Caco-2 (cell line): ENCODE measurements at regions not wholly inside any gene's neighbourhood (a gene's known extent, or its start where the extent isn't known, plus 50 kb on each side); places are given as distances from the start of the nearest gene placed in this dataset.
A peak's percentile ranks its signal among the peaks of the same experiment; 100 is the strongest.

ENCODE experiments used
- BruUV-seq: library from RNA; stranded (reverse); fragments of 400-500 nt; replicated peaks from 2 replicates; lab custom pipeline; 2021; lab: Mats Ljungman, UMichigan
- CTCF ChIA-PET: fragments of 300-600 bp; sonication (Branson Sonifier 250); formaldehyde crosslinking; loops from one replicate; lab custom pipeline; 2022; ENCODE audit warnings: antibody characterized with exemption; lab: Charles Lee
- POLR2A ChIA-PET: fragments of 300-600 bp; sonication (Branson Sonifier 250); formaldehyde crosslinking; loops from one replicate; lab custom pipeline; 2022; ENCODE audit warnings: antibody characterized with exemption; lab: Charles Lee
- DNase-seq, 2 experiments: peaks; one replicate each; pipeline versions ENCODE4 v3.0.0 to v3.0.0-alpha.2; 2020 to 2022
- H3K27me3 ChIP-seq: replicated peaks from 2 replicates; pipeline ENCODE4 v1.6.0; 2011; ENCODE audit warnings: low read length; ENCODE audit not compliant: control insufficient read depth, insufficient read depth
- H3K36me3 ChIP-seq: 2 replicates; pipeline ENCODE4 v1.5.1; 2011; ENCODE audit warnings: low read length; ENCODE audit not compliant: control insufficient read depth, insufficient read depth
- H3K4me1 ChIP-seq: fragments of 250-450 bp; sonication (Bioruptor Pico); 2 replicates; pipeline ENCODE4 v1.5.1; 2020; ENCODE audit warnings: mild to moderate bottlenecking
- H3K4me3 ChIP-seq: 2 replicates; pipeline ENCODE4 v1.5.1; 2011; ENCODE audit warnings: low read depth, mild to moderate bottlenecking, control low read depth, low read length
- H3K9me3 ChIP-seq: fragments of 250-450 bp; sonication (Bioruptor Pico); 2 replicates; pipeline ENCODE4 v1.5.1; 2020; ENCODE audit warnings: mild to moderate bottlenecking, moderate library complexity
- H3K27ac Mint-ChIP-seq: one replicate; pipeline ENCODE4 v1.8.0; 2022; ENCODE audit warnings: mixed read lengths; ENCODE audit not compliant: unreplicated experiment
- H3K27me3 Mint-ChIP-seq: one replicate; pipeline ENCODE4 v1.8.0; 2022; ENCODE audit warnings: mixed read lengths; ENCODE audit not compliant: insufficient read depth, unreplicated experiment
- H3K36me3 Mint-ChIP-seq: one replicate; pipeline ENCODE4 v1.8.0; 2022; ENCODE audit warnings: mild to moderate bottlenecking, mixed read lengths; ENCODE audit not compliant: insufficient read depth, unreplicated experiment
- H3K4me1 Mint-ChIP-seq: one replicate; pipeline ENCODE4 v1.8.0; 2022; ENCODE audit warnings: low read depth, mixed read lengths; ENCODE audit not compliant: unreplicated experiment
- H3K4me3 Mint-ChIP-seq: one replicate; pipeline ENCODE4 v1.8.0; 2022; ENCODE audit warnings: mild to moderate bottlenecking, moderate library complexity, mixed read lengths; ENCODE audit not compliant: unreplicated experiment
- H3K9me3 Mint-ChIP-seq: one replicate; pipeline ENCODE4 v1.8.0; 2022; ENCODE audit warnings: mixed read lengths; ENCODE audit not compliant: unreplicated experiment
- CTCF ChIP-seq, 2 experiments: fragments of 200-600 bp in 1 of 2; IDR thresholded peaks; 1 replicate in 1 of 2; 2 replicates in 1 of 2; pipeline versions ENCODE4 v1.5.1 to v1.8.0; 2011 to 2022; ENCODE audit warnings: antibody characterized with exemption in 1 of 2, control low read depth in 1 of 2, inconsistent platforms in 1 of 2, low read depth in 1 of 2, low read length in 1 of 2, mild to moderate bottlenecking in 1 of 2, moderate library complexity in 1 of 2; ENCODE audit not compliant: insufficient read depth in 1 of 2, severe bottlenecking in 1 of 2, unreplicated experiment in 1 of 2
- intact Hi-C: fragments of 100-400 bp; cut with micrococcal nuclease; formaldehyde crosslinking; loops from one replicate; pipeline ENCODE4 v1.10.0; 2022; ENCODE audit not compliant: unreplicated experiment

DNA sequence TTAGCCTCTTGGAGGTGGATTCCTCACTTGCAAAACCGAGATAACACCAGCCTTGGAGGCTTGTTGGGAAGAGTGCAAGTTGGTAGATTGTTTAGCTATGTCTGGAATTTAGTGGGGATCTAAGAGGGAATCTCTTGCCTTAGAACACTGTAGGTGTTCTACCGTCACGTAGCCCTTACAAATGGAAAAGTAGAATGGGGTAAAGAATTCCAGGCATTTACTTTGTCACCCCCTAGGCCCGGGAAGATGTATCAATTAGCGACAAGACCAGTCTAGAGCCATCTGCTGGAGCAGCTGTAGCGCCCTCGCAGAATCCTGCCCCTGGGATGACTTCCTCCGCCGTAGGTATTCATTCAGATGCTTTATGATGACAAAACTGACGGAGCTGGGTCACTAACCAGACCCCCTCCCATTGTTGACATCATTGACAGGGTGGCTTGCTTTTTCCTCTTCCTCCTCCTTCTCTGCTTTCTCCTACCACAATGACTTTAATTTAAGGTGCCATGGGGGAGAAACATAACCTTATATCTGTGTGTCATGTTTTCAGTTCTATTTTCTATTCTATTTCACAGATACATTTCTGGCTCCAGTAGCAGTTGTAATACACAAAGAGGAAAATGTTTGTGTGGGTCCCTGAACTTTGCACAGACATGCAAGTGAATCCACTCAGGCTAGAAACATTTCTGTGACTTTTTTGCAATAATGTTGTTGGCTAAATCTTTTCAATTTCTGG is 262.6 kb upstream of the LYZL1 start:
- Histone ChIP-seq H3K27me3 (no peaks in the 10 kb centered on the region), H3K4me1 (peaks cover 41% of the 10 kb centered on the region), H3K36me3 (no peaks in the 10 kb centered on the region), H3K9me3 (no peaks in the 10 kb centered on the region), H3K4me3 (no peak overlapping the region)
- Mint-ChIP-seq H3K36me3 (no peaks in the 10 kb centered on the region), H3K4me1 (peaks cover 47% of the 10 kb centered on the region), H3K27me3 (no peaks in the 10 kb centered on the region), H3K9me3 (peaks cover 26% of the 10 kb centered on the region), H3K4me3 (no peak overlapping the region), H3K27ac (peak overlapping the region; percentile 3)
- ChIA-PET POLR2A (no interaction called here), CTCF (interaction anchor here (0.7 kb wide), 1 partner anchor 362 kb away, joined by 3 read pairs; no protein-coding TSS in a partner anchor)
- no TSS peak for BruUV-seq
- intact Hi-C loops = loop anchor here (10.0 kb wide), 1 partner anchor 79 kb away; no protein-coding TSS in a partner anchor
- peak; percentile 59 to 73 for DNase-seq
- no peak for TF ChIP-seq CTCF (IDR thresholded peaks at IDR 0.05; ENCODE audit: insufficient read depth in 1 of 2, low read depth in 1 of 2, low read length in 1 of 2, severe bottlenecking in 1 of 2, unreplicated experiment in 1 of 2)

GRCh38 chr10:29026802-29027580 is 261.9 kb upstream of the LYZL1 start:
- H3K4me1 ChIP-seq = peaks cover 43% of the 10 kb centered on the region
- no peaks in the 10 kb centered on the region for H3K27me3 Mint-ChIP-seq
- peak overlapping the region; percentile 3 for H3K27ac Mint-ChIP-seq
- H3K4me3 Mint-ChIP-seq = no peak overlapping the region
- TF ChIP-seq CTCF (IDR thresholded peaks at IDR 0.05; ENCODE audit: insufficient read depth in 1 of 2, low read depth in 1 of 2, low read length in 1 of 2, severe bottlenecking in 1 of 2, unreplicated experiment in 1 of 2) = no peak
- peaks cover 47% of the 10 kb centered on the region for H3K4me1 Mint-ChIP-seq
- H3K4me3 ChIP-seq = no peak overlapping the region
- POLR2A ChIA-PET = no interaction called here
- intact Hi-C loops = loop anchor here (10.0 kb wide), 1 partner anchor 78 kb away; no protein-coding TSS in a partner anchor
- no peaks in the 10 kb centered on the region for H3K27me3 ChIP-seq
- CTCF ChIA-PET = no interaction called here
- no peaks in the 10 kb centered on the region for H3K36me3 ChIP-seq
- no TSS peak for BruUV-seq
- H3K9me3 Mint-ChIP-seq = peaks cover 26% of the 10 kb centered on the region
- H3K9me3 ChIP-seq = no peaks in the 10 kb centered on the region
- no peak for DNase-seq
- no peaks in the 10 kb centered on the region for H3K36me3 Mint-ChIP-seq

DNA sequence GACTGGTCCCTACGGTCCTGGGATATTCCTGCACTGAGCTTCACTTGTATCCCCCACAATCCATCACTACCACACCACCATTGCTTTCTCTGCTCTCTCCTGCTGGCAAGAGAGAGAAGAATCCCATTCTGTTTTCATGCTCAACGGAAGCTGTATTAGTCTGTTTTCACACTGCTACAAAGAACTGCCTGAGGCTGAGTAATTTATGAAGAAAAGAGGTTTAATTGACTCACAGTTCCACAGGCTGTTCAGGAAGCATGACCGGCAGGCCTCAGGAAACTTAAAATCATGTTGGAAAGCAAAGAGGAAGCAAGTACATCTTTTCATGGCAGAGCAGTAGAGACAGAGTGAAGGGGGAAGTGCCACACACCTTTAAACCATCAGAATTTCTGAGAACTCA is 260.4 kb upstream of the LYZL1 start:
- H3K4me3 Mint-ChIP-seq = no peak overlapping the region
- H3K9me3 Mint-ChIP-seq = peaks cover 26% of the 10 kb centered on the region
- no peaks in the 10 kb centered on the region for H3K27me3 Mint-ChIP-seq
- Histone ChIP-seq H3K36me3 (no peaks in the 10 kb centered on the region), H3K27me3 (no peaks in the 10 kb centered on the region), H3K9me3 (no peaks in the 10 kb centered on the region), H3K4me1 (peaks cover 46% of the 10 kb centered on the region), H3K4me3 (no peak overlapping the region)
- peaks cover 40% of the 10 kb centered on the region for H3K4me1 Mint-ChIP-seq
- no peak for TF ChIP-seq CTCF (IDR thresholded peaks at IDR 0.05; ENCODE audit: insufficient read depth in 1 of 2, low read depth in 1 of 2, low read length in 1 of 2, severe bottlenecking in 1 of 2, unreplicated experiment in 1 of 2)
- H3K27ac Mint-ChIP-seq = peak overlapping the region; percentile 4
- no peak for DNase-seq
- CTCF ChIA-PET = no interaction called here
- no TSS peak for BruUV-seq
- H3K36me3 Mint-ChIP-seq = no peaks in the 10 kb centered on the region
- intact Hi-C loops = loop anchor here (10.0 kb wide), 1 partner anchor 76 kb away; no protein-coding TSS in a partner anchor
- POLR2A ChIA-PET = no interaction called here
